ENCODE measurements at regions not wholly inside any gene's neighbourhood (a gene's known extent, or its start where the extent isn't known, plus 50 kb on each side); places are given as distances from the start of the nearest gene placed in this dataset.

- Histone ChIP-seq H3K4me3 (no peak overlapping the region), H3K4me1 (ENCODE audit: insufficient read depth) (no peaks in the 10 kb centered on the region), H2AFZ (no peak overlapping the region), H3K79me2 (no peaks in the 10 kb centered on the region), H3K36me3 (replicated peaks; ENCODE audit: insufficient read depth, low read depth) (no peaks in the 10 kb centered on the region), H4K20me1 (ENCODE audit: insufficient read depth, poor library complexity, severe bottlenecking) (no peaks in the 10 kb centered on the region), H3K27me3 (no peaks in the 10 kb centered on the region), H3K9me3 (ENCODE audit: low read depth) (no peaks in the 10 kb centered on the region), H3K9me2 (replicated peaks; ENCODE audit: insufficient read depth) (no peaks in the 10 kb centered on the region), H3K4me2 (no peak overlapping the region), H3K27ac (no peak overlapping the region)
- DNase-seq (ENCODE audit: low spot score) = no peak
- TF ChIP-seq, protein P1, sequence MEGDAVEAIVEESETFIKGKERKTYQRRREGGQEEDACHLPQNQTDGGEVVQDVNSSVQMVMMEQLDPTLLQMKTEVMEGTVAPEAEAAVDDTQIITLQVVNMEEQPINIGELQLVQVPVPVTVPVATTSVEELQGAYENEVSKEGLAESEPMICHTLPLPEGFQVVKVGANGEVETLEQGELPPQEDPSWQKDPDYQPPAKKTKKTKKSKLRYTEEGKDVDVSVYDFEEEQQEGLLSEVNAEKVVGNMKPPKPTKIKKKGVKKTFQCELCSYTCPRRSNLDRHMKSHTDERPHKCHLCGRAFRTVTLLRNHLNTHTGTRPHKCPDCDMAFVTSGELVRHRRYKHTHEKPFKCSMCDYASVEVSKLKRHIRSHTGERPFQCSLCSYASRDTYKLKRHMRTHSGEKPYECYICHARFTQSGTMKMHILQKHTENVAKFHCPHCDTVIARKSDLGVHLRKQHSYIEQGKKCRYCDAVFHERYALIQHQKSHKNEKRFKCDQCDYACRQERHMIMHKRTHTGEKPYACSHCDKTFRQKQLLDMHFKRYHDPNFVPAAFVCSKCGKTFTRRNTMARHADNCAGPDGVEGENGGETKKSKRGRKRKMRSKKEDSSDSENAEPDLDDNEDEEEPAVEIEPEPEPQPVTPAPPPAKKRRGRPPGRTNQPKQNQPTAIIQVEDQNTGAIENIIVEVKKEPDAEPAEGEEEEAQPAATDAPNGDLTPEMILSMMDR (IDR thresholded peaks at IDR 0.05; ENCODE audit: poor library complexity) = no peak
- no peak for TF ChIP-seq EZH2 (IDR thresholded peaks at IDR 0.05; ENCODE audit: borderline replicate concordance)
- no peak for TF ChIP-seq EZH2phosphoT487 (IDR thresholded peaks at IDR 0.05; ENCODE audit: low read depth, severe bottlenecking, unreplicated experiment)
Observed at GRCh38 chr2:51170273-51170672, 138.3 kb upstream of the NRXN1 start.

DNA sequence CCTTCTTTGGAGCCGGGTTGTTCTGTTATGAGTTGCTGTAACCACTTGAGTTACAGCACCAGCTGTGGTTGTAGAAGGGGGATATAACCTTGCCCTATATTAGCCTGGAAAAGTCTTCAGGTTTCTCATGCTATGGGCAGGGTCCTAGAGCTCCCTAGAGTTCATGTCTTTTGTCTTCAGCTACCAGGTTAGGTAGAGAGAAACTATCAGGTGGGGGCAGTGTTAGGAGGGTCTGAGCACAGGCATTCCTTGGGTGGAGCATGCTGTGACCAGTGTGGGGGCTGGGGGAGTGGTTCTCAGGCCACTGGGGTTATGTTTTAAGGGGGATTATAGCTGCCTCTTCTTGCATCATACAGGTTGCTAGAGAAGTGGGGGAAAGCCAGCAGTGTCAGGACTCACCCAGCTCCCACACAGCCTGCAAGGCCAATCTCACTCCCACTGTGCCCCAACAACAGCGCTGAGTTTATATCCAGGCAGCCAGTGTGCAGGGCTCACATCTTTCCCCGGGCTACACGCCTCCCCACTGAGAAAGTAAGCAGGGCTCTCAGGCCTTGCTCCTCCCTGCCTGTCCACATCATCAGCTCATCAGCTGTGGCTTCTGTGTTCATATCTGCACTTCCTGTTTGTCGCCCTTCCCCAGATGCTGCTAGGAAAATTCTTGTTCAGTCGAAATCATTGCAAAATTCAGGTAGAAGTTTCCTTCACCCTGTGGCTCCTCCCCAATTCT is 133.8 kb upstream of the NRXN1 start:
- H2AFZ ChIP-seq = no peak overlapping the region
- TF ChIP-seq, protein P1 (IDR thresholded peaks at IDR 0.05; ENCODE audit: poor library complexity) = no peak
- TF ChIP-seq EZH2 (IDR thresholded peaks at IDR 0.05; ENCODE audit: borderline replicate concordance) (no peak), EZH2phosphoT487 (IDR thresholded peaks at IDR 0.05; ENCODE audit: low read depth, severe bottlenecking, unreplicated experiment) (no peak)
- no peak overlapping the region for H3K4me2 ChIP-seq
- no peaks in the 10 kb centered on the region for H3K79me2 ChIP-seq
- no peaks in the 10 kb centered on the region for H3K4me1 ChIP-seq (ENCODE audit: insufficient read depth)
- 74% methylated on average over 6 of the region's 6 CpGs for WGBS (ENCODE audit: low lambda C conversion rate, missing lambda C conversion rate)
- no peaks in the 10 kb centered on the region for H3K36me3 ChIP-seq (replicated peaks; ENCODE audit: insufficient read depth, low read depth)
- no peaks in the 10 kb centered on the region for H3K9me2 ChIP-seq (replicated peaks; ENCODE audit: insufficient read depth)
- no peak overlapping the region for H3K4me3 ChIP-seq
- DNase-seq (ENCODE audit: low spot score) = no peak
- H3K27me3 ChIP-seq = no peaks in the 10 kb centered on the region
- H3K9me3 ChIP-seq (ENCODE audit: low read depth) = no peaks in the 10 kb centered on the region
- H4K20me1 ChIP-seq (ENCODE audit: insufficient read depth, poor library complexity, severe bottlenecking) = no peaks in the 10 kb centered on the region
- no peak overlapping the region for H3K27ac ChIP-seq

- Histone ChIP-seq H3K27me3 (no peaks in the 10 kb centered on the region), H3K79me2 (no peaks in the 10 kb centered on the region), H3K36me3 (replicated peaks; ENCODE audit: insufficient read depth, low read depth) (peaks cover 3% of the 10 kb centered on the region), H3K4me3 (no peak overlapping the region), H3K4me2 (no peak overlapping the region), H3K9me2 (replicated peaks; ENCODE audit: insufficient read depth) (no peaks in the 10 kb centered on the region), H3K9me3 (ENCODE audit: low read depth) (no peaks in the 10 kb centered on the region), H3K27ac (no peak overlapping the region), H3K4me1 (ENCODE audit: insufficient read depth) (no peaks in the 10 kb centered on the region), H4K20me1 (ENCODE audit: insufficient read depth, poor library complexity, severe bottlenecking) (no peaks in the 10 kb centered on the region), H2AFZ (no peak overlapping the region)
- WGBS (ENCODE audit: low lambda C conversion rate, missing lambda C conversion rate) = 95% methylated on average over 1 of the region's 1 CpG
- DNase-seq (ENCODE audit: low spot score) = no peak
- no peak for TF ChIP-seq EZH2 (IDR thresholded peaks at IDR 0.05; ENCODE audit: borderline replicate concordance)
- no peak for TF ChIP-seq EZH2phosphoT487 (IDR thresholded peaks at IDR 0.05; ENCODE audit: low read depth, severe bottlenecking, unreplicated experiment)
- TF ChIP-seq, protein P1 (IDR thresholded peaks at IDR 0.05; ENCODE audit: poor library complexity) = no peak
Observed at GRCh38 chr2:51158251-51158650, 126.3 kb upstream of the NRXN1 start.
